IPS-18a (cell line): ENCODE measurements at regions not wholly inside any gene's neighbourhood (a gene's known extent, or its start where the extent isn't known, plus 50 kb on each side); places are given as distances from the start of the nearest gene placed in this dataset.
"Not testable (repeated sequence)": the region's sequence is repeated elsewhere in the genome, so short reads cannot be mapped to it uniquely, and the experiment has no call there.

Experiments
- H3K27ac ChIP-seq: one replicate; pipeline ENCODE4 v1.5.1; 2013; ENCODE audit warnings: low read length
- H3K27me3 ChIP-seq: one replicate; pipeline ENCODE4 v1.6.1; 2013; ENCODE audit warnings: mild to moderate bottlenecking, low read length; ENCODE audit not compliant: control insufficient read depth, insufficient read depth
- H3K36me3 ChIP-seq: one replicate; pipeline ENCODE4 v1.6.1; 2013; ENCODE audit warnings: low read depth, low read length; ENCODE audit not compliant: control insufficient read depth
- H3K4me1 ChIP-seq: one replicate; pipeline ENCODE4 v1.6.1; 2013; ENCODE audit warnings: low read depth, low read length; ENCODE audit not compliant: control insufficient read depth
- H3K4me3 ChIP-seq: one replicate; pipeline ENCODE4 v1.5.1; 2013; ENCODE audit warnings: low read length
- H3K9ac ChIP-seq: one replicate; pipeline ENCODE4 v1.6.1; 2013; ENCODE audit warnings: mild to moderate bottlenecking, low read length, moderate library complexity
- H3K9me3 ChIP-seq: one replicate; pipeline ENCODE4 v1.6.1; 2013; ENCODE audit warnings: low read depth, low read length; ENCODE audit not compliant: control insufficient read depth

- Histone ChIP-seq H3K36me3 (no peaks in the 10 kb centered on the region), H3K4me3 (no peak overlapping the region), H3K27me3 (no peaks in the 10 kb centered on the region), H3K4me1 (no peaks in the 10 kb centered on the region), H3K9ac (no peak overlapping the region), H3K9me3 (no peaks in the 10 kb centered on the region), H3K27ac (no peak overlapping the region)
Observed at GRCh38 chr5:144596517-144596916, 425.8 kb downstream of the KCTD16 start.

DNA sequence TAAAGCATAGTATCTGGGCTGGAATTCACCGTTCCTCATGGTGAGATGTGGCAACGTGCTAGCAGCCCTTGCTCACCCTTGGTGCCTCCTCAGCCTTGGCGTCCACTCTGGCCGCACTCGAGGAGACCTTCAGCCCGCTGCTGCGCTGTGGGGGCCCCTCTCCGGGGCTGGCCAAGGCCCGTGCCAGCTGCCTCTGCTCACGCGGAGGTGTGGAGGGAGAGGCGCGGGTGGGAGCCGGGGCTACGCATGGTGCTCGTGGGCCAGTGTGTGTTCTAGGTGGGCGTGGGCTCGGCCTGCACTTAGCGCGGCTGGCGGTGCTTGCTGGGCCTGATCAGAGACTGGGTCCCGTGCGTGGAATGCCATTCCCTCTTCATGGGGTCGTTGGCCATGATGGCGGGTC, 424.2 kb downstream of the KCTD16 start:
- H3K27ac ChIP-seq = no peak overlapping the region
- no peaks in the 10 kb centered on the region for H3K36me3 ChIP-seq
- no peaks in the 10 kb centered on the region for H3K9me3 ChIP-seq
- H3K4me3 ChIP-seq = no peak overlapping the region
- H3K27me3 ChIP-seq = no peaks in the 10 kb centered on the region
- H3K4me1 ChIP-seq = no peaks in the 10 kb centered on the region
- H3K9ac ChIP-seq = no peak overlapping the region

- H3K4me1 ChIP-seq, H3K9me3 ChIP-seq, H3K27ac ChIP-seq, H3K27me3 ChIP-seq, H3K4me3 ChIP-seq, H3K36me3 ChIP-seq, H3K9ac ChIP-seq: not testable (repeated sequence)
Observed at GRCh38 chr5:144594234-144594633, 423.6 kb downstream of the KCTD16 start.

GRCh38 chr5:144585681-144586080, 415.0 kb downstream of the KCTD16 start:
- H3K4me3 ChIP-seq = no peak overlapping the region
- H3K9me3 ChIP-seq = no peaks in the 10 kb centered on the region
- H3K27ac ChIP-seq = no peak overlapping the region
- H3K27me3 ChIP-seq = no peaks in the 10 kb centered on the region
- peaks cover 15% of the 10 kb centered on the region for H3K4me1 ChIP-seq
- H3K36me3 ChIP-seq = no peaks in the 10 kb centered on the region
- no peak overlapping the region for H3K9ac ChIP-seq

DNA sequence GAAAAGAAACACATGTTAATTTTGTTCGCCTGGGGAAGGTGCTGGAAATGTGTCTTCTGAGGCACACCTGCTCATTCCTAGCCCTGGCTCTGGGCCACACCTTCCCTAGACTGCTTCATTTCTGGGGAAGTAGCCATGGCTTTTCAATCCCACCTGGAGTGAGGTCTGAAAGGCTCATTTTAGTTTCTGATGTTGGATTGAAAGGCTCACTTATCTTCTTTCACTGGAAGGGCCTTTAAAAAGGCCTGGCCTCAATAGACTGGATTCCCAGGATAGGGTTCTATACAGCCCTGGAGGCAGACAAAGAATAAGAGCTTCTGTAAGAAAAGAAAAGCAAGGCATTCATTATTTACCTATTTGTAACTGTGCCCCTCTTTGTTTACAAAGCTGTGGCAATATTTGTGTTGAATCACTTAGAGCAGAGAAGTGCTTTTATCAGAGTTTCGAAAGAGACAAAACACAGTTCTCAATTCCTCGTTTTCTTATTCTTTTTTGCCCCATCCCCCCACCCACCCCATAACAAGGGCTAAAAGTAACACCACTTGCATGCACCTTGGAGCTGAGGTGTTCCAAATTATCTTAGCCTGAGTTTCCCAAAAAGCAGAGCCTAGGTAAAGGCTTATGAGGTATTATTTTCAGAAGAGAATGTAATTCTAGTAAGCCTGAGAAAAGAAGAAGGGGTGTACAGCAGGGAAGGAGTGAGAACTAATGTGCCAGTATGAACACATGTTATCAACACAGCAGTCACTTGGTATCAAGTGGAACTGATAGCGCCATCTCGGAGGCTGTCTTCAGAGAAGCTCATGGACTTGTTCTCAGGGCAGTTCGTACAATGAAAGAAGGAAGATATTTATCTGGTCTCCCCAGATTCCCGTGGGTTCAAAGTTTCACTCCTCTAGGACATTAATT, 413.1 kb downstream of the KCTD16 start:
- Histone ChIP-seq H3K36me3 (no peaks in the 10 kb centered on the region), H3K27ac (no peak overlapping the region), H3K9me3 (no peaks in the 10 kb centered on the region), H3K4me1 (peaks cover 15% of the 10 kb centered on the region), H3K4me3 (no peak overlapping the region), H3K9ac (no peak overlapping the region), H3K27me3 (no peaks in the 10 kb centered on the region)

- no peaks in the 10 kb centered on the region for H3K9me3 ChIP-seq
- no peaks in the 10 kb centered on the region for H3K36me3 ChIP-seq
- no peak overlapping the region for H3K4me3 ChIP-seq
- no peak overlapping the region for H3K9ac ChIP-seq
- no peaks in the 10 kb centered on the region for H3K27me3 ChIP-seq
- peaks cover 15% of the 10 kb centered on the region for H3K4me1 ChIP-seq
- H3K27ac ChIP-seq = no peak overlapping the region
Observed at GRCh38 chr5:144582066-144582465, 411.4 kb downstream of the KCTD16 start.

DNA sequence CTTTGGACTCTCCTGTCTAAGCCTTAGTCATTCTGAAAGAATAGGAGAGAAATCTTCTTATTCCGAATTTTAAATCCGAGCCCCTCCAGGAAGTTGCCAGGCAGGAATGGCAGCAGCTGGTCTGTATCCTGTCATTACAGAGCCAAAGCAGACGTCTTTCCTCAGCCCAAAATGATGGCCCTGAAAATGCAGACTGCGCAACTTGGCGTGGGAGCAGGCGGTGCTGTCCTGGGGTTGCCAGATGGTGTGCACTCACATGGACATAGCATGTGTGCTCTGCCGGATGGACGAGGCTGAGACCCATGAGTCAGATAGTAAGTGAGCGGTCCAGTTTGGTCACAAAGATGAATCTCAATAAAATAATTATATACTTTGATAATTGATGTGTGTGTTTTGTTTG, 410.4 kb downstream of the KCTD16 start:
- Histone ChIP-seq H3K27me3 (no peaks in the 10 kb centered on the region), H3K36me3 (no peaks in the 10 kb centered on the region), H3K27ac (no peak overlapping the region), H3K9me3 (no peaks in the 10 kb centered on the region), H3K4me3 (no peak overlapping the region), H3K9ac (no peak overlapping the region), H3K4me1 (peaks cover 15% of the 10 kb centered on the region)

GRCh38 chr5:144577676-144578075, 407.0 kb downstream of the KCTD16 start:
- Histone ChIP-seq H3K4me3 (no peak overlapping the region), H3K27me3 (no peaks in the 10 kb centered on the region), H3K4me1 (no peaks in the 10 kb centered on the region), H3K9ac (no peak overlapping the region), H3K27ac (no peak overlapping the region), H3K9me3 (no peaks in the 10 kb centered on the region), H3K36me3 (no peaks in the 10 kb centered on the region)

- no peaks in the 10 kb centered on the region for H3K27me3 ChIP-seq
- H3K4me3 ChIP-seq = no peak overlapping the region
- no peak overlapping the region for H3K9ac ChIP-seq
- no peak overlapping the region for H3K27ac ChIP-seq
- no peaks in the 10 kb centered on the region for H3K36me3 ChIP-seq
- no peaks in the 10 kb centered on the region for H3K9me3 ChIP-seq
- no peaks in the 10 kb centered on the region for H3K4me1 ChIP-seq
Observed at GRCh38 chr5:144575736-144576135, 405.1 kb downstream of the KCTD16 start.

DNA sequence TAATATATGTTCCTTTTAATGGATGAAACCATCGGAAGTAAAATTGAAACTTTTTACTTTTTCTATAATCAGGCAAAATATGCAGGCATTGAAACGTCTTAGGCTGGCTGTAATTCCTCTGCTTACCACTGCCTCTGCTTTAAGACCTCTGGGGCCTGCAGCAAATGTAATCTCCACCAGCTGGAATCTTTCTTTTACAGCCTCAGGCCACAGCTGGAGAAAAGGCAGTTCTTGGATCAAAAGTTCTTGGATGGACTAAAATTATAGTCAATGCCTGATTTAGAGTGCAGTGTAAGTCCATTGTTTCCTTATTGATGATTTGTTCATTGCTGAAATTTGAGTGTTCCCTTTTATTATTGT, 396.7 kb downstream of the KCTD16 start:
- H3K9ac ChIP-seq = no peak overlapping the region
- H3K4me1 ChIP-seq = no peaks in the 10 kb centered on the region
- no peaks in the 10 kb centered on the region for H3K9me3 ChIP-seq
- no peaks in the 10 kb centered on the region for H3K27me3 ChIP-seq
- H3K36me3 ChIP-seq = no peaks in the 10 kb centered on the region
- H3K27ac ChIP-seq = no peak overlapping the region
- H3K4me3 ChIP-seq = no peak overlapping the region

GRCh38 chr5:144566747-144567420, 396.2 kb downstream of the KCTD16 start:
- Histone ChIP-seq H3K9ac (no peak overlapping the region), H3K4me1 (no peaks in the 10 kb centered on the region), H3K36me3 (no peaks in the 10 kb centered on the region), H3K9me3 (no peaks in the 10 kb centered on the region), H3K27me3 (no peaks in the 10 kb centered on the region), H3K27ac (no peak overlapping the region), H3K4me3 (no peak overlapping the region)

DNA sequence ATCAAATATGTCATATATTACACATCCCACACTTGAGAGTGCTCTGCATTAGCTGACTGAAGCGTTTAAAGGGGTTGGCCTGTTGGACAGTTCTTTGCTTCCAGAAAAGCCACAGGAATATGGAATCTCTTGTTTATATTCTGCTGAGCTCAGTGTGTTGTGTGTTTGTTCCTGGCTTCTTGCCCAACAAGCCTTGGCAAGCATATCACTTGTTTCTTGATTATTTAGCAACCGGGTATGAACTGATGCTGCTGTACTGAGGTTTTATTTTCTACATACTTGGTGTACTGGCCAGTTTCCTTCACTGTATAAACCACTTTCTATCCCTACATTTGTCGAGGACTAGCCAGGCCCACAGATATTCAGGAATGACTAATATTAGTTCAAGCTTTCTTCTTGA, 378.9 kb downstream of the KCTD16 start:
- Histone ChIP-seq H3K4me1 (no peaks in the 10 kb centered on the region), H3K9ac (no peak overlapping the region), H3K36me3 (no peaks in the 10 kb centered on the region), H3K27me3 (no peaks in the 10 kb centered on the region), H3K27ac (no peak overlapping the region), H3K9me3 (no peaks in the 10 kb centered on the region), H3K4me3 (no peak overlapping the region)
